HAP-1 (cell line): ENCODE measurements at regions not wholly inside any gene's neighbourhood (a gene's known extent, or its start where the extent isn't known, plus 50 kb on each side); places are given as distances from the start of the nearest gene placed in this dataset.
A peak's percentile ranks its signal among the peaks of the same experiment; 100 is the strongest.
"Not testable (repeated sequence)": the region's sequence is repeated elsewhere in the genome, so short reads cannot be mapped to it uniquely, and the experiment has no call there.

Experiments
- DNase-seq, 2 experiments: peaks; one replicate each; pipeline ENCODE4 v3.0.0-alpha.2; 2016 to 2020; ENCODE audit warnings: low spot score in 2 of 2
- H3K27me3 ChIP-seq: fragments of 250-450 bp; sonication (Bioruptor Pico); 2 replicates; pipeline ENCODE4 v1.5.1; 2020; ENCODE audit warnings: low read depth, mild to moderate bottlenecking, moderate library complexity
- H3K36me3 ChIP-seq: fragments of 250-450 bp; sonication (Bioruptor Pico); replicated peaks from 2 replicates; pipeline ENCODE4 v1.5.1; 2020; ENCODE audit warnings: mild to moderate bottlenecking
- H3K4me1 ChIP-seq: fragments of 250-450 bp; sonication (Bioruptor Pico); 2 replicates; pipeline ENCODE4 v1.5.1; 2020; ENCODE audit warnings: mild to moderate bottlenecking
- H3K4me3 ChIP-seq: fragments of 250-450 bp; sonication (Bioruptor Pico); 2 replicates; pipeline ENCODE4 v1.5.1; 2020; ENCODE audit warnings: mild to moderate bottlenecking, moderate library complexity
- H3K9me3 ChIP-seq: fragments of 250-450 bp; sonication (Bioruptor Pico); 2 replicates; pipeline ENCODE4 v1.5.1; 2020; ENCODE audit warnings: mild to moderate bottlenecking, moderate library complexity
- in situ Hi-C: fragments of 300-500 bp; cut with MboI; formaldehyde crosslinking; loops from 3 replicates; pipeline ENCODE4 v1.14.3; 2020; ENCODE audit warnings: low sequenced_read_pairs, inconsistent platforms, mixed read lengths

DNA sequence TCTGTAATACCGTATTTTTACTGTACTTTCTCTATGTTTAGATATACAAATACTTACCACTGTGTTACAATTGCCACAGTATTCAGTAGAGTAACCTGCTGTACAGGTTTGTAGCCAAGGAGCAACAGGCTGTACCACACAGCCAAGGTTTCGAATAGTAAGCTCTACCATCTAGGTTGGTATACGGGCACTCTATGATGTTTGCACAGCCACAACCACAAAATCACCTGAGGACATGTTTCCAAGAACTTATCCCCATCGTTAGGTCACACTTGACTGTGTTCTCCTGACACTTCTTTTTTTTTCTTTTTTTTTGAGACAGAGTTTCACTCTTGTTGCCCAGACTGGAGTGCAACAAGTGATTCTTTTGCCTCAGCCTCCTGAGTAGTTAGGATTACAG lies 134.6 kb upstream of the TRIM24 start:
- no peak for DNase-seq
- Histone ChIP-seq H3K4me1 (no peaks in the 10 kb centered on the region), H3K36me3 (no peaks in the 10 kb centered on the region), H3K4me3 (no peak overlapping the region), H3K27me3 (no peaks in the 10 kb centered on the region), H3K9me3 (peaks cover 11% of the 10 kb centered on the region)
- in situ Hi-C loops: no loop called here

DNA sequence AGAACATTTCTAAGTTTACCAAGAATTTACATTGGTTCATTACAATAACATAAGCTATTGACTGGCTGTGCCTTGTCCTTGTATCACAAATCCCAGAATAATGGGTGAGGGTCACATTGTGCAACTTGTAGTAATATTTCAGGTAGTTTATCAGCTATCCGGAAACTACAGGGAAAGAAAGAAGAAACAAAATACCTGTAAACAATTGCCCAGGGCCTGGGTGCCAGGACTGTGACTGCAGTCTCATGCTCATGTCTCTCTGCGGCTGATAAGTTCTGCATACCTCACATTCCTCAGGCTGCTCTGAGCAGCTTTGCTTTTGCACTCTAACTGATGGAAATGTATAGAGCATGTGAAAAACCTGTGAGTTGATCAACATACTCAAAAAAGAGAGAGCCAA lies 131.8 kb upstream of the TRIM24 start:
- no peak for DNase-seq
- no peaks in the 10 kb centered on the region for H3K36me3 ChIP-seq
- H3K4me1 ChIP-seq: no peaks in the 10 kb centered on the region
- in situ Hi-C loops: no loop called here
- H3K4me3 ChIP-seq: no peak overlapping the region
- H3K9me3 ChIP-seq: peaks cover 11% of the 10 kb centered on the region
- H3K27me3 ChIP-seq: no peaks in the 10 kb centered on the region

DNA sequence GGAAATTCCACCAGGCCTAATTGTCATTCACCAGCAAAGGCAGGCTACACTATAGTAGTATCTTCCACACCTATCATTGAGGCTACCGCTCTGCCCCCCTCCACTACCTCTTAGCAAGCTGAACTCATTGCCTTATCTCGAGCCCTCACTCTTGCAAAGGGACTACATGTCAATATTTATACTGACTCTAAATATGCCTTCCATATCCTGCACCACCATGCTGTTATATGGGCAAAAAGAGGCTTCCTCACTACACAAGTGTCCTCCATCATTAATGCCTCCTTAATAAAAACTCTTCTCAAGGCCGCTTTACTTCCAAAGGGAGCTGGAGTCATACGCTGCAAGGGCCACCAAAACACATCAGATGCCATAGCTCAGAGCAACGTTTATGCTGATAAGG lies 127.2 kb upstream of the TRIM24 start:
- H3K4me1 ChIP-seq, H3K36me3 ChIP-seq, DNase-seq, H3K27me3 ChIP-seq, H3K4me3 ChIP-seq, in situ Hi-C loops: not testable (repeated sequence)
- peaks cover 14% of the 10 kb centered on the region for H3K9me3 ChIP-seq

DNA sequence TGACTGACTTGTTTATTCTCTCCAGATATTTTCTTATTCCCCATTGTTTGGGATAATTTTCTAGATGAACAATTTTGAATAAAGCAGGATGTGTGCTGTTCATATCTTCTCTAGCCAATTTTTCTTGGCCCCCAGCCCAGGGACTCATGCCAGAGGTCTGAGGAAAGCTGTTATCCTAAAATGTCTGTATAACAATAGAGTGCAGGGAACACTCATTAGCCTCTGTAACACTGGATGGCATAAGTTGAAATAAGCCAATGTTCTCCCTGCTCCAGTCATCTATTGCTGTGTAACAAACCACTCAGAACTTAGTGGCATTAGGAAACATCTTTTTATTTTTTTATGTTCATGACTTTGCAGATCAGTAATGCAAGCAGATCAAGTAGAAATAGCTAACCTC lies 121.7 kb upstream of the TRIM24 start:
- peak; percentile 69 to 78 for DNase-seq
- H3K9me3 ChIP-seq: peaks cover 15% of the 10 kb centered on the region
- in situ Hi-C loops: no loop called here

DNA sequence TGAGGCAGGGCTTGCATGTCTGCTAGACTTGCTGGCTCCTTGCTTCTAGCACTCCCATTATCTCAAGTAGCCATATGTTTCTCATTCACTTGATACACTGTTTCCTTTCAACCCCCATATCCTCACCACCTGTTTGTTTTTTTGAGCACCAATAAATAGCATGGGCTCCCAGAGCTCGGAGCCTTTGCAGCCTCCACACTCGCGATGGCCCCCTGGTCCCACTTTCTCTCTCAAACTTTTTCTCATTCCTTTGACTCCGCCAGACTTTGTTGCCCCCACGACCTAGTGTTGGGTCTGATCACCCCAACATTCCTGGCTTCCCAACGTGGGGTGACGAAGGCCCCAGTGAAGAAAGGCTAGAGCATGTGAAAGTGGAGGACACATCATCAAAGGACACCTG lies 120.8 kb upstream of the TRIM24 start:
- H3K4me3 ChIP-seq, H3K36me3 ChIP-seq, in situ Hi-C loops, DNase-seq, H3K27me3 ChIP-seq: not testable (repeated sequence)
- Histone ChIP-seq H3K9me3 (peaks cover 14% of the 10 kb centered on the region), H3K4me1 (peaks cover 19% of the 10 kb centered on the region)

More for the DNA sequence above, 121.7 kb upstream of the TRIM24 start:
- Histone ChIP-seq H3K27me3 (no peaks in the 10 kb centered on the region), H3K4me3 (no peak overlapping the region), H3K36me3 (no peaks in the 10 kb centered on the region), H3K4me1 (peaks cover 23% of the 10 kb centered on the region)

DNA sequence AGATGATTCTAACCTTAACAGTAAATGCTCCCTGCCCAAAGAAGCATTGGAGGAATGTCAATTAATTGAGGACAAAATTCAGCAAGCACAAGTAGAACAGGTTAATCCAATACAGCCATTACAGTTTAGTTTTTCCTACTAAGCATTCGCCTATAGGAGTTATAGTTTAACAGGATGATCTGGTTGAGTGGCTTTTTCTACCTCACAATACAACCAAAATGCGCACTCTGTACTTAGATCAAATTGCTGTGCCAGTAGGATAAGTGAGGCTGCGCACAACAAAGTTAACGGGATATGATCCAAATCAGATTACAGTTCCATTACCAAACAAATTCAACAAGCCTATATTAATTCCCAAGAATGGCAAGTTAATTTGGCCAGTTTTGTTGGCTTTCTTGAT lies 117.1 kb upstream of the TRIM24 start:
- H3K9me3 ChIP-seq: peaks cover 5% of the 10 kb centered on the region; the same call in 1 of the 2 replicates
- H3K27me3 ChIP-seq: no peaks in the 10 kb centered on the region
- H3K4me3 ChIP-seq: no peak overlapping the region
- peaks cover 15% of the 10 kb centered on the region for H3K4me1 ChIP-seq
- DNase-seq: no peak
- in situ Hi-C loops: no loop called here
- no peaks in the 10 kb centered on the region for H3K36me3 ChIP-seq

DNA sequence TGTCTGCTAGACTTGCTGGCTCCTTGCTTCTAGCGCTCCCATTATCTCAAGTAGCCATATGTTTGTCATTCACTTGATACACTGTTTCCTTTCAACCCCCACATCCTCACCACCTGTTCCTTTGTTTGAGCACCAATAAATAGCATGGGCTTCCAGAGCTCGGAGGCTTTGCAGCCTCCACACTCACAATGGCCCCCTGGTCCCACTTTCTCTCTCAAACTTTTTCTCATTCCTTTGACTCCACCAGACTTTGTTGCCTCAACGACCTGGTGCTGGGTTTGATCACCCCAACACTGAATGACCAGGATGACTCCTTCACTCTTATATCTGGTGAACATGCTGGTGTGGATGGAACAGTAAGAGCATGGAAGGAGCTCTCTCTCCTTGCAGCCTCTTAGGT lies 114.5 kb upstream of the TRIM24 start:
- in situ Hi-C loops: no loop called here
- no peak overlapping the region for H3K4me3 ChIP-seq
- no peak for DNase-seq

DNA sequence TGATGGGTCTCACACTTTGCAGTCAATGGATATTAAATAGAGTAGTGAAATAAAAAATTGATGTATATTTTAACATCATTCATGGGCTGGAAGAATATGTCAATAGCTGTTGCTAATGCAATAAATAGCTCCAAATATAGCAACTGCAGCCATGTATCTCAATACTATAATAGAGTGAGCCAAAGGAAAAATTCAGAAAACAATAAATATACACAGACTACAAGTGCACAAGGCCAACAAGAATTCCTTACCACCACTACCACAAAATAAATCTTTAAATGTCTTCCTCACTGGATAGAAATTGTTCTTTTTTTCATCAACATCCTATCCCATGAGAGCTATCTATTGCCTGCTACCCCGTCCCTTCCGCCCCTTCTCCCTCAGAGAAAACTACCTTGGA lies 113.1 kb upstream of the TRIM24 start:
- in situ Hi-C loops: no loop called here
- H3K27me3 ChIP-seq: no peaks in the 10 kb centered on the region
- H3K36me3 ChIP-seq: no peaks in the 10 kb centered on the region
- no peaks in the 10 kb centered on the region for H3K4me1 ChIP-seq
- no peak for DNase-seq
- H3K4me3 ChIP-seq: no peak overlapping the region
- 0 out of 2 replicates have a peak, but pooled peaks cover 4% of the 10 kb centered on the region for H3K9me3 ChIP-seq

More for the DNA sequence above, 114.5 kb upstream of the TRIM24 start:
- Histone ChIP-seq H3K36me3 (no peaks in the 10 kb centered on the region), H3K9me3 (no peaks in the 10 kb centered on the region), H3K27me3 (no peaks in the 10 kb centered on the region), H3K4me1 (peaks cover 2% of the 10 kb centered on the region; the same call in 1 of the 2 replicates)

DNA sequence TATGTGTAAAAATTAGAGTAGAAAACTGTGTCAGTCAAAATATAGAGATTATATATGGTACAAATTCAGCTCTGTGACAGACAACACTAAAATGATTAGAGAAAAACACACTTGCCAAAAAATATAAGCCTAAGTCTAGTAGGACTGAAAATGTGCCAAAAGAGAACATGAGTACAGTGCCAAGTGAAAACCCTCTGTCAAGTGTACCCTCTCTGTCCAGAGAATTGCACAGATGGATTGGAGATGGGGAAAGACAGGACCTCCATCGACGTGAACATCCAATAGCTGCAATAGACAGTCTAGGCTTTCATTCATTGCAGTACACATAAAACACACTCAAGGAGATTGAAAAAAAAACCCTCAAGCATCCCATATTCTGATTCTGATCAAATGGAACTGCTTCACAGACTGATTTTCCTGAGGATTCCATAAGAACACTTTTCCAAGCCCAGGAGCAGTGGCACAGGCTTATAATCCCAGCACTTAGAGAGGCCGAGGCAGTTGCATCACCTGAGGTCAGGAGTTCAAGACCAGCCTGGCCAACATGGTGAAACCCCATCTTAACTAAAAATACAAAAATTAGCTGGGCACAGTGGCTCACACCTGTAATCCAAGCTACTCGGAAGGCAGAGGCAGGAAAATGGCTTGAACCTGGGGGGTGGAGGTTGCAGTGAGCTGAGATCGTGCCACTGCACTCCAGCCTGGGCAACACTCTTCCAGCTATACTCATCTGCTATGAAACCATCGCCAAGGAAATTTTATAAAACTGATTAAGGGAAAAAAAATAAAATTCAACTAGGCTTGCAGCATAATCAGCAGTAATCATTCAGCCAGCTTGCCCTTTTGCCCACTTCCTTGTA lies 110.0 kb upstream of the TRIM24 start:
- in situ Hi-C loops: no loop called here

DNA sequence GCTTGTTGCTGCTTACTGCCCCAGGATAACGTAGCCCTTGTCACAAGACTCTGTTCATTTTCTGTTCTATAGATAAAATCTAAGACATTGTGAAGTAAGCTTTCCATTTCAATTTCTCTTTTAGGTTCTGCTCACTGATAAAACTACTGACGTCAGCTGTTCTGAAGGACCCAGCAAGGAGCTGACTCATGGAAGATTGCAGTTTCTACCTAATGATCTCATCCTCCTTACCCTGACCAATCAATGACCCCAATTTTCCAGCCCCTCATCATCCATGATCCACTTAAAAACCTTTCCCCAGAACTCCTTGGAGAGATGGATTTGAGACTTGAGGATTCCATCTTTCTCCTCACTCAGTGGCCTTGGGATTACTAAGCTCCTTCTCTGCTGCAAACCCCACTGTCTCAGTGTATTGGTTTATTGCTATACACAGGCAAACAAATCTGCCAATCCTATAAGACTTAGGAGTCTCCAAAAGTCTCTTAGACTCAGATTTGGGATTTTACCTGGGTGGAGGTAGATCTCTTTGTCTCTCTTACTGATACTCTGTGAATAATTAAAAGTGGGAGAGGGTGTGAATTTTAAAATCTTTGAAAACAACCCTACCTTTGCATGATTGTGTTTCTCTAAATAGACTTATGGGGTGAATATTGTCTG lies 109.2 kb upstream of the TRIM24 start:
- no peaks in the 10 kb centered on the region for H3K36me3 ChIP-seq
- in situ Hi-C loops: no loop called here
- H3K9me3 ChIP-seq: 0 out of 2 replicates have a peak, but pooled peaks cover 4% of the 10 kb centered on the region
- DNase-seq: no peak
- no peaks in the 10 kb centered on the region for H3K27me3 ChIP-seq
- H3K4me1 ChIP-seq: no peaks in the 10 kb centered on the region
- H3K4me3 ChIP-seq: no peak overlapping the region

More for the DNA sequence above, 110.0 kb upstream of the TRIM24 start:
- H3K9me3 ChIP-seq: 0 out of 2 replicates have a peak, but pooled peaks cover 4% of the 10 kb centered on the region
- no peaks in the 10 kb centered on the region for H3K4me1 ChIP-seq
- no peak for DNase-seq
- H3K4me3 ChIP-seq: no peak overlapping the region
- no peaks in the 10 kb centered on the region for H3K36me3 ChIP-seq
- no peaks in the 10 kb centered on the region for H3K27me3 ChIP-seq

DNA sequence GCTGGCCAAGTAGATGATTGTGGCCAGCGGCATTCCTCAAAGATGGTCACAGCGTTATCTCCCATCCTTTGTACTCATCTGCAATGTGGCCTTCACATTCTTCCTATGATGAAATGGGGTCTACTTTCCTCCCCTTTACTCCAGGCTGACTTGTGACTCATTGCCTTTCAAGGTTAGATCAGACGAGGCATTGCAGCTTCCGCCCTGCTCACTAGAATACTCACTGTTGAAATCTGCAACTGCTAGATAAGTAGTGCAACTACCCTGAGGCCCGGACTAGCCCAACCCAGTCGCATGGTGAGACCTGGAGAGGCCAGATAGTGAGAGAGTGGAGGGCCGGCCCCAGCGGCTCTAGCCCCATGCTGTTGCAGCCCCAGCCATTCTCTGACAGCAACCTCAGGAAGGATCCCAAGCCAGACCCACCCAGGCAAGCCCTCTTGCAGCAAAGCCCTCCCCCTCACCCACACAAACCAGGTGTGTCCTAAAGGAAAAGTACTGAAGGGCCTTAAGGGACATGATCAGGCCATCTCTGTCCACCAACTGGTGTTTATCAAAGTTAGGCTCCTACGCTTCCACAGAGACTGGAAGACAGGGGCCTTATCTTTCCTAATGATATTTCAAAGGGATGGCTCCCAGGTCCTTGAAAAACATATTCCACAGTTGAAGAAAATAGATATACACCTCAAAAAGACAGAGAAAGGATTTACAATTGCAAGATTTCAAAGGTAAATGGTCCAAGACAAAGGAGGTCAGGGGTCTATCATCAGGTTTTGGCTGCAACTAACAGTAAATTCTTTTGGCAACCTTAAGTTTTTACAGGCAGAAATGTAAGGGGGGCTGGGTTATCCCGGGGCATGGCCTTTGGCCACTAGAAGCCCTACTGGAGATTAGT lies 107.2 kb upstream of the TRIM24 start:
- Histone ChIP-seq H3K36me3 (no peaks in the 10 kb centered on the region), H3K4me1 (no peaks in the 10 kb centered on the region), H3K9me3 (0 out of 2 replicates have a peak, but pooled peaks cover 4% of the 10 kb centered on the region), H3K4me3 (no peak overlapping the region), H3K27me3 (no peaks in the 10 kb centered on the region)
- in situ Hi-C loops: no loop called here
- no peak for DNase-seq

DNA sequence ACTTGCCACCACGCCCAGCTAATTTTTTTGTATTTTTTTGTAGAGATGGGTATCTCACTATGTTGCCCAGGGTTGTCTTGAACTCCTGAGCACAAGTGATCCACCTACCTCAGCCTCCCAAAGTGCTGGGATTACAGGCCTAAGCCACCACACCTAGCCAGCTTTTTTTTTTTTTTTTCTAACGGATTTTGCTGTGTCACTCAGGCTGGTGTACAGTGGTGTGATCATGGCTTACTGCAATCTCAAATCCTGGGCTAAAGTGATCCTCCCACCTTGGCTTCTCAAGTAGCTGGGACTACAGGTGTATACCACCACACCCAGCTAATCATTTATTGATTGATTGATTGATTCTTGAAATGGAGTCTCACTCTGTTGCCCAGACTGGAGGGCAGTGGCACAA lies 106.0 kb upstream of the TRIM24 start:
- H3K9me3 ChIP-seq: peaks cover 6% of the 10 kb centered on the region; the same call in 1 of the 2 replicates
- H3K4me3 ChIP-seq: no peak overlapping the region
- H3K36me3 ChIP-seq: no peaks in the 10 kb centered on the region
- no peak for DNase-seq
- in situ Hi-C loops: no loop called here
- H3K4me1 ChIP-seq: peaks cover under 1% of the 10 kb centered on the region
- no peaks in the 10 kb centered on the region for H3K27me3 ChIP-seq

DNA sequence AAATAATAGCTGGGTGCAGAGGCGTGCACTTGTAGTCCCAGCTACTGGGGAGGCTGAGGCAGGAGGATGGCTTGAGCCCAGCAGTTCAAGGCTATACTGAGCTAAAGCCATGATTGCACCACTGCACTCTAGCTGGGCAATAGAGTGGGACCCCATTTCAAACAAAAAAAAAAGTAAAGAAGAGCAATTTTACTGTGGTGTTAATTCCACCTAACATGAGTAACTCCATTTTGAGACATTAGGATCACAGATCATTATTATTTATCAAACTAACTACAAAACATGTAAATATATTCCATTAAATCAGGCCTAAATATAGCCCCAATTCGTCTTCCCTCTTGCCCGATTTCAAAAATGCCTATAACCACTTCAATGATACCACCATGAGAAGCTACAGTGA lies 104.8 kb upstream of the TRIM24 start:
- in situ Hi-C loops: no loop called here
- DNase-seq: no peak
- Histone ChIP-seq H3K36me3 (no peaks in the 10 kb centered on the region), H3K4me3 (no peak overlapping the region), H3K27me3 (no peaks in the 10 kb centered on the region), H3K9me3 (peaks cover 6% of the 10 kb centered on the region; the same call in 1 of the 2 replicates), H3K4me1 (peaks cover 7% of the 10 kb centered on the region)
